HG02642 (cell line): ENCODE measurements at regions not wholly inside any gene's neighbourhood (a gene's known extent, or its start where the extent isn't known, plus 50 kb on each side); places are given as distances from the start of the nearest gene placed in this dataset.
"Not testable (repeated sequence)": the region's sequence is repeated elsewhere in the genome, so short reads cannot be mapped to it uniquely, and the experiment has no call there.

Source experiments
- ATAC-seq: cut with Tn5 transposase; IDR thresholded peaks from one replicate; pipeline ENCODE4 v1.9.1; 2021; ENCODE audit warnings: mild to moderate bottlenecking; ENCODE audit not compliant: unreplicated experiment, poor library complexity

DNA sequence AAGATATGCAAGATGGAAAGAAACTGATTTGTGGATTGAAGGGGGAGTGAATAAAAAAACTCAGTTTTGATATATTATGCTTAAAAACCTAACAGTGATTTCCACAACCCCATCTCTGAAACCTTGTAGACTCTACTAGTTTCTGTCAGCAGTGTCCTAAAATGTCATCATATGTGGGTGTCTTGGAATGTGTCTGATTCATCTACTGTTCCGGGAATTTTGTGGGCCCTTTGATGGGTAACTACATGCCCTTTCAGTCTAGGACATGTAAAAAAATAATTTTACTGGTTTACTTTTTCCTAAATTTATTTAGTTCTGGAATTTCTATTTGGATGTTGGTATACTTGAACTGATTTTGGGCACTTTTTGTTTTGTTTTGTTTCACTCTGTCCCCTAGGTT is 118.9 kb upstream of the NMUR2 start:
- ATAC-seq = no peak

DNA sequence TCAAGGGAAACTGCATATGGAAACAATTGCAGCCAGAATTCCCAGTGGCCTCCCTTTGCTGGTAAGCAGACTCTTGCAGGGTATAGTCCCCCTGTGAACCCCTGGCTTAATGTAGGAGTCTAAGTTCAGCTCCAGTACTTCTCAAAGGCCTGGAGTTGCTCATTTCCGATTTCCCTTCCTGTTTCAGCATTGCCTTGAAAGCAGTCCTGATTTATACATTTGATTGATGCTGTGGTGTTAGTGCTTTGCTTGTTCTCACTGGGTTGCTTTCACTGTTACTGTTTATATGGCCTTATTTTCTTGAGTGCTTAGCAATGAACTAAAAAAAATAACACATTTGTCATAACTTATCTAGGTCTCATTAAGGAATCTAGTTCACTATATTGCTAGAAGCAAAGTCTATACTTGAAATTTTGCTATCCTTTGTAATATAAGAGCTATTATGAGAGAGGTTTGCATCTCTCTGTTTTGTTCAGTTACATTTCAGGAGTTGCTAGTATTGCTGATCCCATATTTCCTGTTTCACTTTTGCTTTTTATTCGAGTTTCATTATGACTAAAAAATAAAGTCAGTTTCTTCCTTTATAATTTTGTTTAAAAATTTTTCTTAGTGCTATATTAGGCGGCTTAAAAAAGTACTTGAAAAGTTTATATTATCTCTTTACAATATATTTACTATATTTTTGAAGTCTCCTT is 122.4 kb upstream of the NMUR2 start:
- ATAC-seq = peak; percentile 59

DNA sequence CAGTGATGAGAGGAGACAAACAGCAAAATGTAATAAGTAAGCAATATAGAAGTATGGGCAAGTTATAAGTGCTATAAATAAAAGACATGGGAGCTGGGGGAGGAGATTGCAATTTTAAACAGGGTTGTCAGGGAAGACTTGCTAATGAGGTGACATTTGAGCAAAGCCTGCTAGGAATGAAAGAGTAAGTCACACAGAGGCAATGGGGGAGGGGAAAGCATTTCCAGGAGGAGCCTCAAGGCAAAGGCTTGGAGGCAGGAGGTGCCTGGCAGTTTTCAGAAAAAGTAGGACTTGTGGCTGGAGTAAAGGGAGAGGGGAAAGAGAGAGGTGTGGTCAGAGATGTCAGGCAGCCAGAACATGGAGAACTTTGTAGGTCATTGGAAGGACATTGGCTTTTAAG is 124.4 kb upstream of the NMUR2 start:
- ATAC-seq = no peak

DNA sequence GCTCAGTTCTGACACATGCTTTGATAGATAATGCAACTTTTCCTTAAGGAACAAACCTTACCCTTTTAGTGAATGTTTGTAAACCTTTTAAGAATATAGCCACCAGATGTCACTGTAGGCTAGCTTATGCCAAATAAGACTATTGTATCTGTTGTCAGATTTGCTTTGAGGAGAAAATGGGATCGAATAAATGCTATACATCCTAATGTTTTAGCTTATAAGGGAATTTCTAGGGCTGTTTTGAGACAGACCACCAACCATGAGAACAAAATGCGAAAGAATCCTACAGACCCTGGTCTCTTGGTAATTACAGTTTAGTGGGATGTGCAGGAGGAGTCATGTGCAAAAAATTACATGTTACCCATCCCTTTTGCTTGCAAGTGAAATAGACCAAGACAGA is 127.6 kb upstream of the NMUR2 start:
- ATAC-seq = no peak

DNA sequence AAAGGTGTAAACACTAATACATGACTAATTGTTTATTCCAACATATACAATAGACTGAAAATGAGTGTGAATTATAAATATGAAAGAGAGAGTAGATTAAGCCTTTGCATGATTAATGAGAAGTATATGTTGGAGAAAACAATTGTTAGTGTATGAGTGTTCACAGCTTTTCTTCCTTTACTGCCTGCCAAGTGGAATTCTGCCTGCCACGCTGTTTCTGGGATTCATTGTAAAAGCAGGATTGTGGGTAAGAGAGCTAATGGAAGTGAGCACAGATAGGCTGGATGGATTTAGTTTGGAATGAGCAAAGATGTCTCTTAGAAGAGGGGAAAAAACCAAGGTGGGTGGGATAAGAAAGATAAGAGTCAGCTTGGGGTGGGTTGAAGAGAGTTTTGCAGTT is 129.6 kb upstream of the NMUR2 start:
- no peak for ATAC-seq

DNA sequence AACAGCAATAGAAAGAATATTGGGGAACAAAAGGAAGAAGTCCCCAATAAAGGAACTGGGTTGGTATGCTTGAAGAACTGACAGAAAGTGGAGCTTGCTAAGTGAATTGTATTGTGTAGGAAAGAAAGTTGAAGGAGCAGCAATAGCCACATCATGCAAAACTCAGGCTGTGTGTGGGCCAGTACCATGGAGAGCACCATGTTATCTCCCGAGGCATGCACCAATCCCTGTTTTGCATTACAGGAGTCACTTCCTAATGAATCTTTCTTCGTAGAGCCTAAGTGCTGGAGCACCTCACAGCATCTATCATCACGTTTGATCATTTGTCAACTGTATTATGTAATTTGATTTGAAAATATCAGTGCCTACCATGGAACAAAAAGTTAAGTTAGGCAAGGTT is 137.7 kb upstream of the NMUR2 start:
- no peak for ATAC-seq

DNA sequence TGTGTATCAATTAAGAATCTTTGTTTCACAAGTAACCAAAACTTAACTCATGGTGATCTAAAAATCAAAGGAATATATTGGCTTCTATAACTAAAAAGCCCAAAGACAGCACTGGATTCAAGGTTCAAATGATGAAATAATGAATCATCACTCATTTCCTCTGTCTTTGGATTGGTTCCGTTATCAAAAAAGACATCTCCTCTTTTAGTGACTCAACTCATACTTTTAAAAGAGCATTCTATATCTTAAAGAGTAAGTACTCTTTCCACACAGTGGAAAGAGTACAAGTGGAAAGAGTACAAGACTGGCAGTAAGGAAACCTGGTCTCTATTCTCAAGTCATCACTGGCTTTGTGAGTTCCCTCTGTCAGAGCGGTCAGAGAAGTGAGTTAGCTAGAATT is 141.4 kb upstream of the NMUR2 start:
- no peak for ATAC-seq

DNA sequence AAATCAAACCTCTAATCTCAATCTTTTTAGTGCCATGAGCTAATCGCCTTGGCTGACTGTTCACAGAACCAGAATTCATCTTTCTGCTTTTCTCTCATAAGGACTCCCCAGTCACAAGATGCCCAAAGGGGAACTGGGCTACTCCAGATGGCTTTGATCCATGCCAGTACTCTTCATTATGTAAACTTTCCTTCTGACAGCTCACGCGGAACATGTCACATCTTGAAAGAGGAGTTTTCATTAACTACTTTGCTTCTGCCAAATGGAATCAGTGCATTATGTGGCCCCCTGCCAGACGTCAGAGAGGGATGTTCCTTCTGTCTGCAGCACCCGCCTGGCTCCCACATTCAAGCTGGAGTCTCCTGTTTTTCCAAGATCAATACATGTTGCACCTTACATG is 142.1 kb upstream of the NMUR2 start:
- ATAC-seq = no peak

DNA sequence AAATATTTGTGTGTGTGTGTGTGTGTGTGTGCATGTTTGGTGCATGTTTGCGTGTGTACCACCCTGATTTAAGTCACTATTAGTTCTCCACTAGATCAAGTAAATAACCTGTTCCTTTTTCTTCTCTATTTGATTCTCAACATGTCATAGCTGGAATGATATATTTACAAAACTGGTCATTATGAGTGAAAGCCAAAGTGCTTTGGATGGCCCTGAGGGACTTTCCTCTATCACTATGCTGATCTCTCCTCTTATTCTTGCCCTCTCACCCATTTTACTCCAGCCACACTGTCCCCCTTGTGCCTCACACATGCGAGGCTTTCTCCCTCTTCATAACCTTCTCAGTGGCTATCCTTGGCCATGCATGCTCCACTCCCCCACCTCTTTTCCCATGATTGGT is 144.6 kb upstream of the NMUR2 start:
- ATAC-seq = no peak

DNA sequence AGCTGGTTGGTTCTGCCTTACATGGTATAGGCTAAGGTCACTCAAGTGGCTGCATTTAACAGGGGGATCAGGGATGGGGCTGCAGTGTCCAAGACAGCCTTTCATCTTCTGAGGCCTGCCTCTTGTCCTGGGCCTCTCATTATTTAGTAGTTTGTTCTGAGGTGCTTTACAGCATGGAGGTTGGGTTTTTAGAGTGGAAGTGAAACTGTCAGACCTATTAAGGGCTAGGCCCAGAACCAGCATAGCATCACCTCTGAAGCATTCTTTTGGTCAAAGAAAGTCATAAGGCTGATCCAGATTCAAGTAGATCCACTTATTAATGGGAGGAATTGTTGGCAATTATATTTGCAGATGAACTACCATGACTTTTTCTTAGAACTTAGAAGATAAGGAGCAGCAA is 146.0 kb upstream of the NMUR2 start:
- ATAC-seq = peak; percentile 58

DNA sequence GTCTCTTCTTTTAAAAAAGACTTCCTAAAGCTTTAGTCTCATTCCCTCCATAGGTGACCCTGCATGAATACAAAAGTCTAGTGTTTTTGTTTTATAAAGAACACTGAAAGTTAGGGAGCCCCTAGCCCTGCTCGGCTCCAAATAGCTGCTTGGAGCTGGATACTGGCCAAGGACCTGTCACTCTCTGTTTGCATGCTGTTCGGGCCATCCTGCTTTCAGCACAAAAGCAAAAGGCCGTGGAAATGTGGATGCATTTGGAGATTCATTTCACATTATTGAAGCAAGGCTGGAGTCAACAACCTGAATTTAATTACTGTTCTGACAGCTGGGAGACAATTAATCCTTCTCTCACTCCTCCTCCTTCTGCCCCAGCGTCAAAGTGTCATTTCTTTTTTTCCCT is 151.7 kb upstream of the NMUR2 start:
- no peak for ATAC-seq

DNA sequence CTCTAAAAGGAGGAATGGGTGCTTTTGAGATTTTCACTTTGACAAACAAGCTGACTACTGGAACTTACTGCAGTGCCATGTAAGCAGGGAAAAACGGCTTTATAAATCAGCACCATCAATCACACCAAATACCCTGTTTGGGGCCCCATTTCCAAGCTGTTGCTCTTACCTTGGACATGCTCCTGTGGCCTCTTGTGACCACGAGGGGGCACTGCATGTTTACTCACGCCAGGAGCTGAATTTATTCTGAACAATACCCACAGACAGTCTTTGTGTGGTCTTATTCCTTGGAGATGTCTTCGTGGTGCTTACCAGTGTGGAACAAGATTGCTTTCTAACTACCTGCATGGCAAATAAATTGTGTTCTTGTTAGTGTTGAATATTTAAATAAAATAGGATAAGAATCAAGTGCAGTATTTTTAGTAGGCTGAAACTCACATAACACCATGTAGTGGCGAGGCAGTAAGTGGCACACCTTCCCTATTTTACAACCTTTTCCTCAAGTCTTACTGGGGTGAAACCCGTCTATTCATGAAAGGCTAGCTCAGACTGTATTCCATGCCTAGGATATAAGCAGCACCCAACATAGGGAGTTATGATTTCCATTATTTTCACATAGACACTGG is 155.5 kb upstream of the NMUR2 start:
- ATAC-seq = peak; percentile 71

DNA sequence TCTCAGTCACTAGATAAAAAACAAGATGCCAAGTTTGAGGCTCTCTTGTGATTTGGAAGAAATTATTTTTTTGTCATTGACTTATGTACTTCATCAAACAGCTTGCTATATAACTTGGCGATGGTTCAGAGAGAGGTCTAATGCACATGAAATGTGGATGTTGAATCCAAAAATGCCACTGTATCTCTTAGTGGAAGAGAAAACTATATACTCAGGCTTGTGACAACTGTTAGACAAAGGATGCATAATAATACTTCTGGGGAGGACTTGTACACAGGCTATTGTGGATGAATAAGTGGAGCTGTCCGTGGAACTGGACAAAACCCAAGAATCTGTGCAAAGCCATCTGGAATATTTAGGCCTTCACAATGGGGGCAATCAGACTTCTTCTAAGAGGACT is 162.9 kb upstream of the NMUR2 start:
- no peak for ATAC-seq

DNA sequence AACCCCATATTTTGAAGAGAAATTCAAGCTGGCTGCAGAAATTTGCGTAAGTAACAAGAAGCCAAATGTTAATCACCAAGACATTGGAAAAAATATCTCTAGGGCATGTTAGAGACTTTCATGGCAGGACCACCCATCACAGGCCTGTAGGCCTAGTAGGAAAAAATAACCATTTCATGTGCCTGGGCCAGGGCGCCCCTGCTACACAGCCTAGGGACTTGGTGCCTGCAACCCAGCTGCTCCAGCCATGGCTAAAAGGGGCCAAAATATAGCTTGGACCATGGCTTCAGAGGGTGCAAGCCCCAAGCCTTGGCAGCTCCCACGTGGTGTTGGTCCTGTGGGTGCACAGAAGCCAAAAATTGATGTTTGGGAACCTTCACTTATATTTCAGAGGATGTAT is 167.7 kb upstream of the NMUR2 start:
- no peak for ATAC-seq

DNA sequence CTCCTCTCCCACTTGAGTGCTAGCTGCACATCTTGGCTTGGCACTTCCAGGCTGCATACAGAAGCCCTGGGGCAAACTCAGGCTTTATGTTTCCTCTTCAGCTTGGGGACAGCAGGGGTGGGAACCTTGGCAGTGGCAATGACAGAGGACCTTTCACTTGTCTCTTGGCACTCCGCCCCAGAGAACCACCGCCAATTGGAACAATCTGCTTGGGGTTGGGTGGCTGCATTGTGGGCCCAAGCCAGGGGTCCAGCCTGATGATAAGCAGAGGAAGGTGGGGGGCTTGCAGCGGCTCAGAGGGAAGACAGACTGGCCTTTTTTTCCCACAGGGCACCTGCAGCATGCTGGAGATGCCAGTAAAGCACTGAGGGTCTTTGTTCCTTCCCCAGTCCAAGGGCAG is 179.0 kb upstream of the NMUR2 start:
- no peak for ATAC-seq

DNA sequence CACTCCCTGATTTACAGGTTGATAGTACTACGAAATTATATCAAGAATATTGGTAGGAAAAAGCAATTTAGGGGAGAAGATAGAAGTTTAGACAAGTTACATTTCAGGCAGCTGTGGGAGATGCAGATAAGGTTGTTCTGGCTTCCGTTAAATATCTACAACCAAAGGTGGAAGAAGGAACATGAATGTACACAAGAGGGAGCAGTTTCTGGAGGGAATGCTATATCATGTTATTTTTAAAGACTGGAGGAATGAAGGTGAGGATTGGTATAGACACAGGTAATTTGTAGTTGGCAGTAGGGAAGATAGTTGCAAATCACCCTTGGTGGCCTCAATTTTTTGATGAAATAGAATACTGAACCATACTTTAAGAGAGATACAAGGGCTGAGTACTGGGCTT is 187.3 kb upstream of the NMUR2 start:
- no peak for ATAC-seq

DNA sequence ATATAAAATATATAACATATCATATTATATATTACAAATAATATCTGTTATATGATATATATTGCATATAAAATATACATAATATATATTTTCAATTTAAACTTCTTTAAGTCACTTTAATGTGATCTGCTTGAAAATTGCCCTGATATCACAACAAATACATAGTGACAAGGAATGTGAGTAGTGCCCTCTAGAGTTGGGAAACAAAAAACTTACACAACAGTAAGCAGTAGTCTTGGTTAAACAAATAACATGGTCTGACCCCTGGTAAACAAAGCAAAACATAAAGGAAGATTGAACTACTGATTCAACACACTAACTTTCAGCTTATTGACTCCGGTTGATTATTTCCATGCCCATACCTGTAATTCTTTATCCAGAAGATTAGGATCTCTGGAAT is 188.3 kb upstream of the NMUR2 start:
- ATAC-seq = no peak

DNA sequence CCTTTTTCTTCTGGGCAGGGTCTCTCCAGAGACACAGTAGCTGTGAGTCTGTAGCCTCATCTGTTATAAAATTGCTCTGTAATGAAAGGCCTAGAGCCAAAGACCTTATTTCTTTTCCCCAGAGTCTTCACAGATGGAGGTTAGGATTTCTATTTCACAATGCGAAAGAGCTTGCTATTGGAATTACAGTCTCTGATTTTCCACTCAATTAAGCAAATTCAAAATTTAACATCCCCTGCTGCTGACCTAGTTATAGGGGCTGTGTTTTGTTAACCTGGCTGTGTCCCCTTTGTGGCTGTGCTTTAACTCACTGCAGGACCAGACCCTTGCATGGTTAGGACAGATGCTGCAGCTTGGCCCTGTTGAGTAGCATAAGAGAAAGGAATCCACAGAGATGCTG is 190.3 kb upstream of the NMUR2 start:
- no peak for ATAC-seq

DNA sequence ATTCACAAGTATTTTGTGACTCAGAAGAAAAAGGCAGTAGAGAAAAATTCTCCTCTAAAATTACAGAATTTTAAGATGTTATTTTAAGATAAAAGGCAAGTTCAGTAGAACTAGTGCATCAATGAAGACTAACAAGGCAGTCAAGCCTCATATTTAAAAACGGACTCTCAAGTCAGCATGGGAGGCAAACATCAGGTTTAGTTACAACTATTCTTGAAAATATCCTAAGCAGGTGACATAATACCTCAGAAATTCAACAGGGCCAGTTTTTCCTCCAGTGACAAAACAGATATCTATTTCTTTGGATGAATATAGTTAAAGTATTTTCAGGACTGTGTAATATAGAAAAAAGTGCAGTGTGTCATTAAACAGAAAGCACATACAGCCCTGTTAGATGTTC is 194.0 kb upstream of the NMUR2 start:
- ATAC-seq = no peak

DNA sequence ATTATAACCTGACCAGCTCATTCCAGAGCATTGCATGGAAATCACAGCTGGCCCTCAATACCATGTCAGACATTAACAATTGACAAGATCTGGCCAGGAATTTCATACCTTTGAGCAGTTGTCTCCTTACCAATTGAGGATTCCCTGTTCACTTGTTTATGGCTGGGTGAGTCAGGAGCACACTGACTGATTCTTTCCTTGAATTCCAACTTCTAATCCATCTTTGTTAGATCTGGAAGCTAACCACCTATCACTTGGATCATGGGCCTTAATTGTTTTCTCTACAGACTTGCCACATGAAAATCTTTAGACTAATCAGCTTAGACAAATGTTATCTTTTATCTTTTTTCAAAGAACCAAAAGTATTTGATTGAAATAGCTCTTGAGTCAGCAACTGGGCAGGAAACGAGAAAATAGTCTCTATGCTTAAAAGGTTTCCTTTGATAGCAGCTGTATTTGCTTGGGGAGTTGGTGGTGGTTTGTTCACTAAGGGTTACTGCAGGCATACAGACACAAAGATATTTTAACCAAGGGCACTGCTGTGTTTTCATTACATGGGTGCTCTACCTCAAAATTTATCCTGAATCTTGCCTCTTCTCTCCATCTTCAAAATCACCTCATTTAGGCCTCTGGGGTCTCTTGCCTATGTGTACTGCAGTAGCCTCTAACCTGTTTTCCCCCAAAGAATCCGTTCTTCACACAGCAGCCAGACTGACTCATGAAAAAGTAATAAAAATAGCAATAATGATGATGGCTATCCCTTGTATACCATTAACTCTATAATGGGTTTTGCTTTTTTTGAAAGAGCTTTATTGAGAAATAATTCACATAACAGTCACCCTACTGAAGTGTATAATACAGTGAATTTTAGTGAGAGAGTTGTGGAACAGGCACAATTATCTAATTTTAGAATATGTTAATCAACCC is 197.0 kb upstream of the NMUR2 start:
- no peak for ATAC-seq

DNA sequence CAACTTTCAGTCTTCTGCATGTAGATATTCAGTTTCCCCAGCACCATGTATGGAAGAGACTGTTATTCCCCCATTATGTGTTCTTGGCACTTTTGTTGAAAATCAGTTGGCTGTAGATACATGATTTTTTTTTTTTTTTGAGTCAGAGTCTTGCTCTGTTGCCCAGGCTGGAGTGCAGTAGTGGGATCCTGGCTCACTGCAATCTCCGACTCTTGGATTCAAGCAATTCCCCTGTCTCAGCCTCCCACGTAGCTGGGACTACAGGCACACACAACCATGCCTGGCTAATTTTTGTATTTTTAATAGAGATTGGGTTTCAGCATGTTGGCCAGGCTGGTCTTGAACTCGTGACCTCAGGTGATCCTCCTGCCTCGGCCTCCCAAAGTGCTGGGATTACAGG is 201.0 kb upstream of the NMUR2 start:
- ATAC-seq = not testable (repeated sequence)
